Thymus (tissue), 11 donors: ENCODE measurements at regions not wholly inside any gene's neighbourhood (a gene's known extent, or its start where the extent isn't known, plus 50 kb on each side); places are given as distances from the start of the nearest gene placed in this dataset.

ENCODE experiments used
- DNase-seq, 9 donors: peaks; one replicate each; pipeline ENCODE4 v3.0.0-alpha.2; 2013; ENCODE audit warnings: low spot score in 9 of 9, low read depth in 6 of 9, missing footprints in 1 of 9
- H3K27ac ChIP-seq, 2 donors: one replicate each; pipeline ENCODE4 v1.5.1; 2013; ENCODE audit warnings: control low read depth in 1 of 2, low read depth in 1 of 2, low read length in 1 of 2, mild to moderate bottlenecking in 1 of 2, moderate library complexity in 1 of 2
- H3K27me3 ChIP-seq, 2 donors: one replicate each; pipeline ENCODE4 v1.5.1; 2013; ENCODE audit warnings: low read length in 1 of 2; ENCODE audit not compliant: control insufficient read depth in 2 of 2, insufficient read depth in 1 of 2
- H3K36me3 ChIP-seq, 2 donors: one replicate each; pipeline ENCODE4 v1.5.1; 2013; ENCODE audit warnings: low read length in 1 of 2, mild to moderate bottlenecking in 1 of 2, moderate library complexity in 1 of 2; ENCODE audit not compliant: control insufficient read depth in 2 of 2, insufficient read depth in 2 of 2
- H3K4me1 ChIP-seq, 2 donors: one replicate each; pipeline ENCODE4 v1.5.1; 2013; ENCODE audit warnings: low read length in 2 of 2; ENCODE audit not compliant: control insufficient read depth in 2 of 2, insufficient read depth in 2 of 2
- H3K4me3 ChIP-seq, 2 donors: one replicate each; pipeline ENCODE4 v1.5.1; 2013; ENCODE audit warnings: low read length in 2 of 2, control low read depth in 1 of 2, mild to moderate bottlenecking in 1 of 2
- H3K9me3 ChIP-seq, 2 donors: one replicate each; pipeline ENCODE4 v1.5.1; 2013; ENCODE audit warnings: low read length in 1 of 2, mild to moderate bottlenecking in 1 of 2; ENCODE audit not compliant: control insufficient read depth in 2 of 2, insufficient read depth in 1 of 2
- WGBS: extraction: QIAGEN DNeasy Blood & Tissue Kit; methylation state at CpG from one replicate; pipeline ENCODE4 v1.1.7; 2013; 5-methylcytosine and 5-hydroxymethylcytosine counted together
- donor health status: healthy.

DNA sequence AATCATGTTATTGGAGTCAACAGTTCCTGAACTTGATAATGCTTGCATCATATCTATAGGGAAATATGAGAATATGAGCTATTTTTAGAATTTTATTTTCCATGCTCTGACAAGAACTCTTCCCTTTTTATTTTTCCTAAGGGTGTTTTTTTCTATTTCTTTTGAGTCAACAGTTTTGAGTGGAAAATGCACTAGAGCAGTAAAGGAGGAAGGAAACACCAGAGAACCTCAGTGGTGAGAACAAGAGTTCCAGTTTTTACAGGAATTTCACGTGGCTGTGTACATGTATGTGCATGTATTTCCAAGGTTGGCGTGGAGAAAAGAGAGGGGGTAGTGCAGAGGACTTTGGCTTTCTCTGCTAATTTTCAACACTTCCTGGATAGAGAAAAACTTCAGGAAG, 63.6 kb upstream of the TNFSF18 start:
- 61% methylated on average over 2 of the region's 2 CpGs for WGBS
- Histone ChIP-seq H3K9me3 (peaks cover 0 to 1% of the 10 kb centered on the region in 2 donors), H3K27ac (no peak overlapping the region), H3K27me3 (no peaks in the 10 kb centered on the region), H3K36me3 (no peaks in the 10 kb centered on the region), H3K4me1 (no peaks in the 10 kb centered on the region), H3K4me3 (no peak overlapping the region)
- no peak for DNase-seq

DNA sequence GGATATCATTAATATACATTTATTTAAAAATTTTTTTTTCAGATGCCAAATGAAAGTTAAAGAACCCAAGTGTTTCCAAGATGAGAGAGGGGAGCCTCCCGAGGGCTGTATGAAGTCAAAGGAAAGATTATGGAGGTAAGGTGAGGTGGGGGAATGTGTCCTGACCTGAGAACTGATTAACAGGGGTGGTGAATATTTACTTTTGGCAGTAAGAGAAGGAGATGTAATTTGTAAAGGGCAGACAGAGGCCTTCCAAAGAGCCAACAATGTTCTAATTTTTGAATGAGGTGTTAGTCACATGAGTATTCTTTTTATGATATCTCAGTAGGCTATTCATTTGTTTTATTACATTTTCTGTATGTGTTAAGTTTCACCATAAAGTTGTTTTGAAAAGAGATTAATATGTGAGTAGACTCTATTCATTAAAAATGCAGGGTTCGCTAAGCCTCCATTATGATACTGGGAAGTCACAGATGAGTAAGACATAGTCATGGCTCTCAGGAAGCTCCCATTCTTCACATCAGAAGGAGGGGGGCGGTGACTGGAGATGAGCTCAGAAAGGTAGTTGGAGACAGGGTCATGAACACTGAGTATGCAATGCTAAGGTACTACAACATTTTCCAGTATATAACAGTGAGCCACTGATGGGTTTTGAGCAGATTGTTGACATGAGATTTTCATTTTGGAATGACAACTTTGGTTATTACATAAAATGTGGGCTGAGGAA, 62.4 kb upstream of the TNFSF18 start:
- Histone ChIP-seq H3K36me3 (no peaks in the 10 kb centered on the region), H3K27ac (no peak overlapping the region), H3K4me3 (no peak overlapping the region), H3K4me1 (no peaks in the 10 kb centered on the region), H3K9me3 (peaks cover 0 to 4% of the 10 kb centered on the region in 2 donors), H3K27me3 (no peaks in the 10 kb centered on the region)
- no peak for DNase-seq
- 100% methylated on average over 3 of the region's 3 CpGs for WGBS

DNA sequence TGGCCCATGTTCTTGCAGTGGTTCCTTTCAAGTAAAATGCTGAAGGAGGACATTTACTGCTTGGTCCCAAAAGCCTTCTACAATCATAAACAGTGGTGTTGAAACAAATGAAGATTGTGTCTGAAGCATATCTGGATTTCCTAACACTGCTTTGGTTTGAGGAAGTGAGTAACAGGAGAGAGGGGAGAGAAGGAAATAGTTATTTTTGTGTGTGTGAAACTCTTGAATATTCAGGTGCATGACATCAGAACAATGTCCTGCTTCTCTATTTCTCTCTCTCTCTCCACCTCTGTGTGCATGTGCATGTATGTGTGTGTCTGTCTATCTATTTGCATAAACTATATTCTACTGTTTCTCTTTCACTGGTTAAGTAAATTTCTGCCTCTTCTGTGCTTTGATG, 61.4 kb upstream of the TNFSF18 start:
- no peaks in the 10 kb centered on the region for H3K4me1 ChIP-seq
- no peak for DNase-seq
- no peaks in the 10 kb centered on the region for H3K36me3 ChIP-seq
- H3K27ac ChIP-seq: no peak overlapping the region
- H3K4me3 ChIP-seq: no peak overlapping the region
- H3K27me3 ChIP-seq: no peaks in the 10 kb centered on the region
- H3K9me3 ChIP-seq: peaks cover 0 to 4% of the 10 kb centered on the region in 2 donors

DNA sequence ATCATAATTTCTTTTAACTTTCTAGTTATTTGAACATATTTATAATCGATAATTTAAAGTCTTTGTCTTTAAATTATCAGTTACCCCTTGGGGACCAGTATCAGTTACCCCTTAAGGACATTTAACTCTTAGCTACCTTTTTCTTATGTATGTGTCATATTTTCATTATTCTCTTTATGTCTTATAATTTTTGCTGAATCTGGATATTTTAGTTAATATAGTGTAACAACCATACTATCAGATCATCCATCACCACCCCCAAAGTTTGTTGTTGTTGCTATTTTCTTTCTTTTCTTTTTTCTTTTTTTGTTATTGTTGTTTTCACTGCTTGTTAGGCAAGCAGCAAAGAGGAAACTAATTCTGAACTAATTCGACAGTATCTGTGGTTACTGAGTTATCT, 57.0 kb upstream of the TNFSF18 start:
- no peak overlapping the region for H3K27ac ChIP-seq
- peaks cover 0 to 14% of the 10 kb centered on the region in 2 donors for H3K9me3 ChIP-seq
- no peak overlapping the region for H3K4me3 ChIP-seq
- no peaks in the 10 kb centered on the region for H3K27me3 ChIP-seq
- no peaks in the 10 kb centered on the region for H3K36me3 ChIP-seq
- no peak for DNase-seq
- WGBS: 98% methylated on average over 2 of the region's 2 CpGs
- no peaks in the 10 kb centered on the region for H3K4me1 ChIP-seq

DNA sequence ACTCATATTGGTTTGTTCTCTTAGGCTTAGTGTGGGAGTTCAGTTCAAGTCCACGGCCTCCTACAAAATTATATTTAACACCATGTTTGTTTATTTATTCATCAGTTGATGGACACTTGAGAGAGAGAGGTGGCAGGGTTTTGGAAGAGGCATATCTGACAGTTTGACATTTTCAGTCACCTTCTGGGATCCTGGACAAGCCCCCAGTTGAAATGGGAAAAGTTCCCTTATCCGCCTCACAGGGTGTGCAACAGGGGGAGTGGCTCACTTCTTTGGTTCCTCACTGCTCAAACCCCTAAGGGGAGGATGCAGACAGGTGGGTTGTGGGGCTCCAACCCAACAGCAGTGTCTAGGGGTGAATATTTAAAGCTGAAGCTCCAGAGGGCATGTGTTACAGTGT, 52.3 kb upstream of the TNFSF18 start:
- peaks cover 0 to 10% of the 10 kb centered on the region in 2 donors for H3K9me3 ChIP-seq
- H3K27ac ChIP-seq: no peak overlapping the region
- no peak for DNase-seq
- over 99% methylated on average over 2 of the region's 2 CpGs for WGBS
- H3K4me3 ChIP-seq: no peak overlapping the region
- H3K36me3 ChIP-seq: no peaks in the 10 kb centered on the region
- no peaks in the 10 kb centered on the region for H3K4me1 ChIP-seq
- H3K27me3 ChIP-seq: no peaks in the 10 kb centered on the region

DNA sequence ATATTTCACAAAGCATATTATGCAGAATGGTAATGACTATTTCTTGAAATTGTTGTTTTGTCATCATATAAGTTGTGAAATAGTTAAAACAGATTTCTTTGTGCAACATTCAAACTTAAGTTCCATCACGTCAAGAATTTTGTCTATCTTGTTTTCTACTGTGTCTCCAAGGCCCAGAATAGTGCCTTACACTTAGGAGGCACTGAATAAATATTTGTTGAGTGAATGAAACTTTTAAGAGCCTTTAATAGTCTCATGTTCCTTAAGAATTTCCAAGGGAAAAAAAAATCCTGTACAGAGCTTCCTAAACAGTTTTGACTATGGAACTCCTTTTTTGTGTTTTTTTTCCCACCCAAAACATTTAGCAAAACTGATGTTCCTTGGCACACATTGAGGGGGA, 50.8 kb upstream of the TNFSF18 start:
- H3K36me3 ChIP-seq: no peaks in the 10 kb centered on the region
- 93% methylated on average over 1 of the region's 1 CpG for WGBS

DNA sequence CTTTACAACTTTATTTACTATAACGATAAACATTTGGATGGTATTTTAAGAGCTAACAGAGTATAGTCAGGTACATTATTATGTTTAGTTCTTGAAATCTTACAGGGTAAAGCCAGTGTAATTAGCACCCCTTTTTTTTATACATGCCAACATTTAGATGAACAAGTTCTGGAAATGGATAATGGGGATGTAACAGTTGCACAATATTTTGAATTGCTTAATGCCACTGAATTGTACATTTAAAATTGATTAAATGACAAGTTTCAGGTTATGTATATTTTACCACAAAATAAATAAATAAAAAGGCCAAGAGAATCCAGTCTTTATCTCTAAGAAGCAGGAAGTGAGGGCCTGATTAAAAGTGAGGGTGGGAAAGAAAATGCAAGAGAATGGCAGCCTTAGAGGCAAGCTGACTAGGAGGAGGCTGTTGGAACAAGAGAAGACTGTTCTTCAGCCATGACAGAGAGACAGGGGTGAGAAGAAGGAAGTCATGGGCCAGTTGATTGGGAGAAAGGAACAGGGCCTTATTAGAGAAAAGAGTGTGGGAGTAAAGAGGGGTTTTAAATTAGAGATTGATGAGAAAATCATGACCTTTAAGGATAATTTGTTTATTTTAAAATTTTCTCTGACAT, 49.9 kb upstream of the TNFSF18 start:
- Histone ChIP-seq H3K27me3 (no peaks in the 10 kb centered on the region), H3K4me3 (no peak overlapping the region), H3K36me3 (no peaks in the 10 kb centered on the region), H3K4me1 (no peaks in the 10 kb centered on the region), H3K9me3 (peaks cover 0 to 10% of the 10 kb centered on the region in 2 donors), H3K27ac (no peak overlapping the region)
- WGBS: 98% methylated on average over 1 of the region's 1 CpG
- DNase-seq: no peak

More for the DNA sequence above, 50.8 kb upstream of the TNFSF18 start:
- Histone ChIP-seq H3K9me3 (peaks cover 0 to 10% of the 10 kb centered on the region in 2 donors), H3K27ac (no peak overlapping the region), H3K4me1 (no peaks in the 10 kb centered on the region), H3K4me3 (no peak overlapping the region), H3K27me3 (no peaks in the 10 kb centered on the region)
- no peak for DNase-seq
